GM12865 (cell line): ENCODE measurements at regions not wholly inside any gene's neighbourhood (a gene's known extent, or its start where the extent isn't known, plus 50 kb on each side); places are given as distances from the start of the nearest gene placed in this dataset.

Source experiments
- DNase-seq: peaks from one replicate; pipeline ENCODE4 v3.0.0; 2010; ENCODE audit warnings: low read depth
- H3K4me3 ChIP-seq: 2 replicates; pipeline ENCODE4 v1.5.1; 2011; ENCODE audit warnings: mild to moderate bottlenecking, low read depth, low read length, control low read depth
- CTCF ChIP-seq: IDR thresholded peaks from 2 replicates; pipeline ENCODE4 v1.5.1; 2011; ENCODE audit warnings: low read length, control low read depth, low read depth, inconsistent platforms; ENCODE audit not compliant: insufficient read depth; ENCODE audit errors: missing control alignments

- DNase-seq: no peak
- no peak overlapping the region for H3K4me3 ChIP-seq
- TF ChIP-seq CTCF: no peak
Observed at GRCh38 chr20:23159256-23159946, 73.3 kb upstream of the CD93 start.

GRCh38 chr20:23157734-23158133 lies 71.6 kb upstream of the CD93 start:
- TF ChIP-seq CTCF: no peak
- no peak overlapping the region for H3K4me3 ChIP-seq
- DNase-seq: no peak

GRCh38 chr20:23156842-23157423 lies 70.8 kb upstream of the CD93 start:
- H3K4me3 ChIP-seq: no peak overlapping the region
- no peak for DNase-seq
- no peak for TF ChIP-seq CTCF

- DNase-seq: no peak
- no peak for TF ChIP-seq CTCF
- no peak overlapping the region for H3K4me3 ChIP-seq
Observed at GRCh38 chr20:23156170-23156841, 70.2 kb upstream of the CD93 start.

GRCh38 chr20:23155141-23155590 lies 69.0 kb upstream of the CD93 start:
- no peak for DNase-seq
- TF ChIP-seq CTCF: no peak
- no peak overlapping the region for H3K4me3 ChIP-seq

- H3K4me3 ChIP-seq: no peak overlapping the region
- TF ChIP-seq CTCF: no peak
- no peak for DNase-seq
Observed at GRCh38 chr20:23153696-23154341, 67.7 kb upstream of the CD93 start.
